ENCODE measurements at regions not wholly inside any gene's neighbourhood (a gene's known extent, or its start where the extent isn't known, plus 50 kb on each side); places are given as distances from the start of the nearest gene placed in this dataset.

DNA sequence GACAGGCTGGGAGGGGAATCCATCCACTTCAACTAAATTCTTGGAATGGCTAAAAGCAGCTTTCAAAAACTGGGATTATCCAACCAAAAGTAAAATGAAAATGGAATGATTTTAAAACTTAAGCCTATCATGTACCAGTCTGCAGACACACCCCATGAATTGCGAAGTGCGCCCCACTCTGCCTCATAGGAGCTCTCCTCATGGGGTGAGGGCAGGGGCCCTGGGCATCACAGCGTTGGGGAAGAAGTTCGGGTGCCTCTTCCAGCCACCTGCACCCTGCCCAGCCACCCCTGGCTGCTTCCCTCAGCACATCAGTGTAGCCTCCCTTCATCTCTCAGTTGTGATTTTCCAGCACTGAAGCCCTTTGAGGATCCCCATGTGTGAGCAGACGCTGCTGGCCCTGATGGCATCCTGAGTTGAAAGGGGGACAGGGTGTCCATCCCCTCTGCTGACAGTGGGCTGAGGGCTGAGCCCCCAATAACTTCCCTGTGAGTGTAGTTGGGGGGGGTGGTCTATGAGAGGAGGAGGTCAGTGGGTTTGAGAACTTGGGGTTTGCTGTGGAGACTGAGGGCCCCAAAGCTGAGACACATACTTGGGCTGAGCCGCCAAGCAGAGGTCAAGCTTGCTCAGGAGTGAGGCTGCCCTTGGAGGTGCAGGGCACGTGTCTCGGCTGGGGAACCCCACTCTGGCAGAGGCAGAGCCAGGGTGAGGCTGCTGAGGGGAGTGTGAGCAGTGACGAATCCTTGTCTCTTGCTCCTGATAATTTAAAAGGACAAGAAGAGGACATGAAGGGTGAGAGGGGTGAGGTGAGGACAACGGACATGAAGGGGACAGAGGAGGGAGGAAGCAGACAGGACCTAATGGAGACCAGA lies 542.1 kb downstream of the TCERG1L start:
- DNase-seq (ENCODE audit: low read depth) = no peak

DNA sequence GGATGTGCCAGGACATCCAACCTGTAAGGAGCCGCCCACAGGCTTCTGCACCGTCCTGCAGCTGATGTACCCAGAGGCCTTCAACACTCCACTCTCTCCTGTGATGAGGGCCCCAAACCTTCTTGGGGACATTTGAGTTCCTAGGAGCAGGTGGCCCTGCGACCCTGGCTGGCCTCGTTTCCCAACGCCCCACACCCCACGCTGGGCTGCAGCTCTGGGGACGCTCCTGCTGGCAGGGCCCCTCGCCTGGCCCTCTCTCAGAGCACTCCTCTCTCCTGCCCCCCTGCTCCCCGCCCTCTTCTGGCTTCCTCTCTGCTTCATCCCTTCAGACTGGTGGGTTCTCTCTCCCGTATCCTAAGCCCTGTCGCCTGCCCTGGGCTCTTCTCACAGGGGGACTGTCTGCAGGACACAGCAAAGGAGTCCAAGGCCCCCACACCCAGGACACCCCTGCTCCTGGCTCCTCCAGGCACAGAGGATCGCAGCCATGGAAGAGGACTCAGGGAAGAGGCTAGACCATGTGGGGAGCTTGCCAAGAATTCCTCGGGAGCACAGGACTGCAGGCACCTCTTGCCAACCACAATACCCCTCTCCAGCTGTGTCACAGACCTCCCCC lies 541.4 kb downstream of the TCERG1L start:
- no peak for DNase-seq (ENCODE audit: low read depth)

DNA sequence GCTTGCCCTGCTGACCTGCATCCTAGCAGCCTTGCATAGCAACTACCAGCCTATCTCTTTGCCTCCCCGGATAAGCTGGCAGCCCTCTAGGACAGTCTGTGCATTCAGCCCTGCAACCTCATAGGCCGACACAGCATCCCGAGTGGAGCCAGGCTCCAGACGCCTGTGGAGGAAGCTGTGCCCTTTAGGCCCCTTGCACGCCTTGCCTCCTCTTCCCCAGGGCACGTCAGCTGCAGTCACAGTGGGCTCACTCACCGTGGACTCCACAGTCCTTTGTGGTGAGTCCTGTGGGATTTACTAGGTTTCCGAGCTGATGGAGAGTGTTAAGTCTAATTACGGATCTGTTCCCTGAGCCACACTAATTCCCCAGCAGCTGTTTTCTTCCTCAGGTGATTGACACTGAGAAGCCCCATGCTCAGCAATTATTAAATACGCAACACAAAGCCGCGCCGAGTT lies 540.0 kb downstream of the TCERG1L start:
- DNase-seq (ENCODE audit: low read depth) = no peak

DNA sequence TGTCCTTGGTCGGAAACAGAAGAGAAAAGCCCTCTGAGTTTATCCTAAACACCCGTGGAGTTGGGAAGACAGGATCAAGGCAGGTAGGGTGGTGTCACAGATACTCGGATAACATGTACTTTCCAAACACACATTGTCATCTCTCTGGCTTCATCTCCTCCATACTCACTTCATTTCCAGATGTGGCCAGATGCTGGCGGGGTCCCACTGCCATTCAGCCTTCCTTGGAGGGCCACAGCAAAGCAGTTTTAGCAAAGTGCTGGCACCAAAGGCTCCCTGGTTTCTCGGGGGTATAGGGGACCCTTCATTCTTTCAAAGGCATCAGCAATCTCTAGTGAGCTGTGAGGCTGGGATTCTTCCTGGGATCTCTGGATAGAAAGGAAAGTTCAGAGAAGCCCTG lies 539.5 kb downstream of the TCERG1L start:
- no peak for DNase-seq (ENCODE audit: low read depth)

DNA sequence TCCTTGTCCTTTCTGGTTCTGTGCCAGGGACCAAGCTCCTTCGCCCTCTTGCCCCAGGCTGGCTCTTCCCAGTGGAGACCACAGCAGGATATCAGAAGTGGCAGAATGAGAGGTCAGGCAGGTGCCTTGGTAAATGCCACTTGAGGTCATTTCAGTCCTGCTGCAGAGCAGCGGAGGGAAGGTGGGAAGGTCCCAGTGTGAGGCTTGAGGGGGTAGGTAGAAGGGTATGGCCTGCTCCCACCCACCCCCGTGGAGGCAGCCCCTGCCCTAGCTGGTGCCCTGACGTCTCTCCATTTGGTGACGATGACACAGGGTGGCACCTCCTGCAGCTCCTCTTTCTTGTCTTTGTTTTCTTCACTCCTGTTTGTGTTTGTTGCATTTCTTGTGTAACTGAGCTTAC lies 538.8 kb downstream of the TCERG1L start:
- no peak for DNase-seq (ENCODE audit: low read depth)

DNA sequence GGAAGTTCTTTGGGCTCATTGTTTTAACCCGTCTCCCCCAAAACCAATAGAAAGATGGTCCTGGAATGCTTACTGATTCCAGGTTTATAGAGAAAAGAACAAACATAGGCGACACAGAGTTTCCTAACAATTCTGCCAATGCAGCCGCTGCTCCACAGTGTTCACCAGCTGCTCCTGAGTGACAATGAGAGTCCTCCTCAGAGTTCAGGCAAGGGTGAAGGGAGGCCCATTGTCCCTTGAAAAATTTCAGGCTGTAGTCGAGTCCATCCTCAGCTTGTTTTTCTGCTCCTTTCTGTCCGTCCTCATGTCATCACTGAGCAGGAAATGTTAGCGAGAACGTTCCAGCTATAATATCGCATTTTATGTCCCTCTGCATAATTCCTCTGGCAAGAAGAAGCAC lies 537.6 kb downstream of the TCERG1L start:
- DNase-seq (ENCODE audit: low read depth) = no peak

DNA sequence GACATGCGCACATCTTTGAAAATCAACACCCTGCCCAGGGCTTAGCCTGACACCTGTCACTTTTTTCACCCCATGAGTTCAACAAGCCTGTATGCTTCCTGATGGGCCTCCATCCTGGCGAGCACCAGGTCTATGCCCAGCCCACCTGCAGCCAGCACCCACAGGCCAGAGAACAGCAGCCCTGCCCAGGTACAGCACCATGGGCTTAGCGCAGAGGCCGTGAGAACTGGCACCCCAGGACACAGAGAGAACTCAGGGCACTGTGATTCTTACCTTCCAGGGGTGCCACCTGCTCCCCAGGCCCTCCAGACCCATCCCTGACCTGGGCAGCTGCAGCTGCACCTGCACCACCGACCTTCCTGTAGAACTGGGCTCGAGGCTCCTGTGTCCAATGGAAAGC lies 536.6 kb downstream of the TCERG1L start:
- no peak for DNase-seq (ENCODE audit: low read depth)

DNA sequence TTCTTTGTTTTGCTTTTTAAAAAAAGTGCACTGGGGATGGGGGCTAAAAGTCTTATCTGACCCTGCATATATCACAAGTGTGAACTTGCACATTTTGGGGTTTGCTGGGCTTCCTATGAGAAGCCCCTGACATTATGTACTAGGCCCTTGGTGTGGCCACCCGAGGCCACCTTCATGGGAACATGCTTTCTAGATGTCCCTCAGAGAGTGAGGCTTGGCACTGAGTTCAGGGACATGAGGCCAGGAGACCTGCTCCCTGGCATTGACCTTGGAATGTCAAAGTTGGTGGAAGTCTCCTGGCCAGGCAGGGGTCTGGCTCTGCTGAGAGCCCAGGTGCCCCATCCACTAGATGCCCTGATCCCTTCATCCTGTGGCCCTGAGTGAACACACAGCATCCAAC lies 536.2 kb downstream of the TCERG1L start:
- no peak for DNase-seq (ENCODE audit: low read depth)

DNA sequence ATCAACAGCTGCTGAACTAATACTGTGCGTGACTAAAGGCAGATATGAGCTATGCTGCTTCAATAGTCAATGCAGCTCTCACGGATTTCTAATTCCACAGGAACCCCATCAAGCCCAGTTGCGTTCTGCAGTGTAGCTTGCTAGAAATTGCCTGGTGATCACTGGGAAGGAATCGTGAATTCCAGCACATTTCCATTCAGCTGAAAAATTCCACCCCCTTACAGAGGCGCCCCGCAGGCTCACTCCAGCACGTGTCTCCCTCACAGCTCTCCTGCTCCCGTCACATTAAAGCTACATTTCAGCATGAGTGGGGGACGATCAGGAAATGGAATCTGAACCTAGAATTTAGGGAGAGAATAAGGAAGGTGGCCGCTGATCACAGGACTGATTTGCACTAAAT lies 534.8 kb downstream of the TCERG1L start:
- DNase-seq (ENCODE audit: low read depth) = no peak

DNA sequence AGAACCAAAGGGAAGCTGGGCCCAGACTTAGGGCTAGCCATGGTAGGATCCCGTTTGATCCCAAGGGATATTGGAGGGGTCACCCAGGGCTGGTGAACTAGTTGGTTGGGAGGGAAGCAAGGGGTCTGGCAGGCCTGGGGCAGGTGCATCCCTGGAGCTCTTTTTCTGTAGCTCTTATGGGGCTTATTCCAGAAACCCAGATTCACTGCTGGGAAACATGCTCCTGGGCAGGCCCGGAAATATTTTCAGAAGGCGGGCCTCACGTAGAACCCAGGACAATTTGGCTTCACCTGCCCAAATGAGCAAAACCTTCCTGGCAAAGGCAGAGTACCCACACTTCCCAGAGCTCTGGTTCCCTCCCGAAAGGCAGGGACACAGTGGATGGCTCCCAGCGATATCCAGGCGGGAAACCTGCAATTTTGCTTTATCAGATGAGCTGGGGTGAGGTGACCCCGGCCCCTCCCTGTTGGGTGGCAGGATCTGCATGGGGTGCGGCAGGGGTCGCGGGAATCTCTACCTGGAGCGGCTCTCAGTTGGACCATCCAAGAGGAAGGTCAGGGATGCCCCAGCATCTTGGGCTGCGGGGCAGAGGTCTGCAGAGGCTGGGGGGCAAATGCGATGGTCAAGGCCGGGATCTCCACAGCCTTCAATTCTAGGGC lies 533.9 kb downstream of the TCERG1L start:
- no peak for DNase-seq (ENCODE audit: low read depth)

DNA sequence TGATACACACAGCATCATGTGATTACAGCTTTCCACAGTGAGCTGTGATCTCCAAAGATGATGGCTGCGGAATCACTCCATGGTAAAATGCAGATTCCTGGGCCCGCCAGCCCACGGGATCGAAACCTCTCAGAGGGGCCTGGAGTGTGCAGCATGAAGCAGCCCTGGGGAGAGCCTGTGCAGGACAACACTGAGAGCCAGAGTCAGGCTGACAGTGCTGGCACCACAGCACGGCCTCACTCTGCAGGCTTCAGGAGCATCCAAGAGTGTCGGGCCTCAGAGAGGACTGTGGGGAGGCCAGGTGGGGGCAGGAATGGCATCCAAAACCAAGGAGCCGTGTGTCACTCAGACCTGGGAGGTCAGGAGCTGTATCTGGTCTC lies 533.4 kb downstream of the TCERG1L start:
- no peak for DNase-seq (ENCODE audit: low read depth)

DNA sequence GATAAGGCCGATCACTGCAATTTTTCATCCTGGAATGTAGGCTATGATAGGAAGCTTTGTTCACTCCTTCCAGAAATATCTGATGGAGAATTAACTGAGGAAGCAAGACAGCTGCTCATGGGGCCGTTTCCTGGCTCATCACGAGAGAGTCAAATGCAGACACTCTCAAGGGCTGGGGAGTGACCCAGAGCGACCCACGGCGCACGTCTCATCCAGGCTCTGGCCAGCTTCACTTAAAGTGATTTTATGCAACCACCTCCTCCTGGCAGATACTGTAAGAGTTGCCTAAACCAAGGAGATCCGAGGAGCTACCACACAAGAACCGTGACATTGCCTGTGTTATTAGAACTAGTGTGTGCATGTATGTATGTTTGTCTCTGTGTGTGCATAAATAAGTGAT lies 530.8 kb downstream of the TCERG1L start:
- DNase-seq (ENCODE audit: low read depth) = no peak

DNA sequence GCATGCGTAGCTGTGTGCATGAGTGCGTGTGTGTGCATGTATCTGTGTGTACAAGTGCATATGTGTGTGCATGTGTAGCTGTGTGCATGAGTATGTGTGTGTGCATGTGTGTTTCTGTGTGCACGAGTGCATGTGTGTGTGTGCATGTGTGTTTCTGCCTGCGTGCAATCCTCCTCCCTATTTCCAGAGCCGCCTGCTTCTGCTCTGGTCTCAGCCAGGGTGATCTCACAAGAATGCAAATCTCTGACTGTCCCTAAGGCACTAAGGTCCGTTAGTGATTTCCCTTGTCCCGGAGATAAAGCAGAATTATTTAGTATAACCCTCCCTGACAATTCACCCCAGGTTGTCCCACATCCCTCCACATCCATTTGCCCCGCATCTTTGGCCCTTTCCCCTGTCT lies 530.3 kb downstream of the TCERG1L start:
- DNase-seq (ENCODE audit: low read depth) = no peak

DNA sequence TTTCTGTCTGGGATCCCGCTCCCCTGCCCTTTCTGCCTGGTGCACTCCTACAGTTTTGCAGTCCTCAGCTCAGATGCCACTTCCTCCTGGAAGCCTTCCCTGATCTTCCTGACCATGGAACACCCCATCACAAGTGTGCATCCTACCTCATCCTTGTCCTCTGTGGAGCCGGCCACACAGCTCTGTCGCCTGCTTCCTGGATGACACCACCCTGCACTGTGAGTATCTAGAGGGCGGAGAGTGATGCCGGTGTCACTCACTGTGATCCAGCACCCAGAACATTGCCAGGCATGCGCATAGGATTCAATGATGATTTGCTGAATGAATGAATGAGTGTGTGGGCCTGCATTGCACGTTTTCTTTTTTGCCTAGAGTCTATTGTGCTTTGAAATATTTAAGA lies 529.9 kb downstream of the TCERG1L start:
- no peak for DNase-seq (ENCODE audit: low read depth)

DNA sequence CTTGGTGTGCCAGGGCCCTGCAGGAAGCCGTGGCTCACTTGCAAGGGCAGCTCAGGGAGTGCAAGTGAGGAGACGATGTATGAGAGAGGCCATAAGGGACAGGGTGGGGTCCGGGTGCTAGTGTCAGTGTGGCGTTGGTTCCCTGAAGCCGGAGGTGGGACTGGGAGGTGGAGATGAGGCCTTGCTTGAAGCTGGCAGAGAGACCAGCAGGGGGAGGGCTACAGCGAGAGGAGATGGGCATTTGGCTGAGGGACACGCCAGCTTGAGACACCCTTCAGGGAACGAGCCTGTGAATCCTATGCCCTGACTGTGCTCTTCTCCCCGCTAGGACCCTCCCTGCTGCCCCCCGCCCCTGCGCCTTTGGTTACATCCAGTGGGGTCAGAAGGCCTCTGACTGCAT lies 529.1 kb downstream of the TCERG1L start:
- DNase-seq (ENCODE audit: low read depth) = no peak

DNA sequence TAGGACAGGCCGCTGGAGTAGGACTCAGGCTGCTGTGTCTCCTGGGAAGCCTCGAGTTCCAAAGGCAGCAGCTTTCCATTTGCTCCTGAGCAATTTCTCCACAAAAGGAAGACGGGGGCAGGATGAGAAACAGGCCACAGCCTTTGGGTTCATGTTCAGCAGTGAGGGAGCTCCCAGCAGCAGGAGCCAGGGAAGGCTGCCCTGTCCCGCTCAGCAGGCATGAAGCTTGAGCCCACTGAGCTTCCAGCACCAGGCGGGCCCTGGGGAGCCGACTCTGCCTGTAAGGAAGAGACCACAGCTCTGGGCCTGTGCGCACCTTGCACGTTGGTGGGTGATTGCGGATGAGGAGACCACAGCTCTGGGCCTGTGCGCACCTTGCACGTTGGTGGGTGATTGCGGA lies 527.2 kb downstream of the TCERG1L start:
- no peak for DNase-seq (ENCODE audit: low read depth)

DNA sequence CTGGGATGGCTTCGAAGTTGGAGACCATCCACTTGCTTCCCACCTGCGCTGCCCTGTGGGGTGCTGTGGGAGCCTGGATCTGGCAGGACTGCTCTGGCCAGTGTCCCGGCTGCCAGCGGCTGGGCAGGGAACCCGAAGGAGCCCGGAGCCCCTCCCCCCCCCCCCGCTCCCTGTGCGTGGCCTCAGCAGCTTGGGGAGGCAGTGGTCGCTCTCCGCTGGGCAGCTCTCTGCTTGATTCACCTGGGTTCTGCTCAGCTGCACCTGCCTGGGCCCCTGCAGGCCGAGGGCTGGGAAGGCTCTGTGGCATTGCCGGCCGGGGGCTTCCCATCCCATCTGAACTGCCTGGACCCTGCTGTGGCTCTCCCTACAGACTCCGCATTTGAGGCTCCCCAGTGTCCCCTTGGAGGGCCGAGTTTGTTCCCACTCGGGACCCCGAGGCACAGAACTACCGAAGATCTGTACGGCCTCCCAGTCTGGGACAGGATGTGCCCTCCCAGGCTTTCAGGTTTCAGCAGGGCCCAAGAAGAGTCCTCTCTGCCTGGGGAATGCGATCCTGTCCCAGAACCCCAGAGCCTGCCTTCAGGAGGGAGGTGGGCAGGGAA lies 525.1 kb downstream of the TCERG1L start:
- DNase-seq (ENCODE audit: low read depth) = no peak

DNA sequence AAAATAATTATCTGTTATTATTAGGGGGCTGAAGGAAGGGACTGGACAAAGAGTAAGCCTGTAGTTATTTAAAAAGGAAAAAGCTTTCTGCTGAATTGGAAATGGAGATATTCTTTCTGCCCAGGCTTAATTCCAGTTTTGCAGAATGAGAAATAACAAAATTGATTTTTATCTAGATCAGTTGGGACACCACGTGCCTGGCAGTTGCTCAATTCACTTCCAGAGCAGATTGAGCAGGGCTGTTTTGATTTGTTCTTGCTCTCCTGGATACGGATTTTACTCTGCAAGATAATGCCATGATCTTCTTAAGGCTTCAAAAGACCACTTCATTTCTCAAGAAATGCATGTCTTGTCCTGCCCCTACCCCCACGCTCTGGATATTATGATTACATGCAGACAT lies 524.3 kb downstream of the TCERG1L start:
- no peak for DNase-seq (ENCODE audit: low read depth)

DNA sequence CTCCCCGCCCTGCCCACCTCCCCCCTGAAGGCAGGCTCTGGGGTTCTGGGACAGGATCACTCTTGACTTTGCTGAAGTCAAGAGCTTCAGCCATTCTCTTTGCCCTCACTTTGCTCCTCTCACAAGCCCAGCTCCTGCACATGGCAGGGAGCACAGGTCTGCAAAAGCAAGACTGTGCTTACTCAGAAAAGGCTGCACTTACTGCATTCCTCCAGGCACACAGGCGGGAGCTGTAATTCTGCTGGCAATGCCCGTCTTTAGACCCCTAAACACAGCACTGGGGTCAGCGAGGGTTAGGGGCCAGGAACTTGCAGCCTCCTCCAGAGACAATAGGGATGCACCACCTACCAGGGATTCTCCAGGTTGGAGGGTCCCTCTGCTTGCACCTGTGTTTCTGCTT lies 523.7 kb downstream of the TCERG1L start:
- no peak for DNase-seq (ENCODE audit: low read depth)

DNA sequence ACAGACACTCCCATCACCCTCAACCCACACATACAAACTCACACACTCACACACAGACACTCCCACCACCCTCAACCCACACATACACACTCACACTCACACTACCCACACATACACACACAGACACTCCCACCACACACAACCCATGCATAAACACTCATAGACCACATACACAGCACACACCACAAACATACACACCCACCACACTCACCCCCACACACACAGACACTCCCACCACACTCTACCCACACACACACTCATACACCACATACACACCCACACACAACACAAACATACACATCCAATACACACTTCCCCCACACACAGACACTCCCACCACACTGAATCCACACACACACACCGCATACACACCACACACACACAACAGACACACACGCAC lies 521.2 kb downstream of the TCERG1L start:
- no peak for DNase-seq (ENCODE audit: low read depth)

DNA sequence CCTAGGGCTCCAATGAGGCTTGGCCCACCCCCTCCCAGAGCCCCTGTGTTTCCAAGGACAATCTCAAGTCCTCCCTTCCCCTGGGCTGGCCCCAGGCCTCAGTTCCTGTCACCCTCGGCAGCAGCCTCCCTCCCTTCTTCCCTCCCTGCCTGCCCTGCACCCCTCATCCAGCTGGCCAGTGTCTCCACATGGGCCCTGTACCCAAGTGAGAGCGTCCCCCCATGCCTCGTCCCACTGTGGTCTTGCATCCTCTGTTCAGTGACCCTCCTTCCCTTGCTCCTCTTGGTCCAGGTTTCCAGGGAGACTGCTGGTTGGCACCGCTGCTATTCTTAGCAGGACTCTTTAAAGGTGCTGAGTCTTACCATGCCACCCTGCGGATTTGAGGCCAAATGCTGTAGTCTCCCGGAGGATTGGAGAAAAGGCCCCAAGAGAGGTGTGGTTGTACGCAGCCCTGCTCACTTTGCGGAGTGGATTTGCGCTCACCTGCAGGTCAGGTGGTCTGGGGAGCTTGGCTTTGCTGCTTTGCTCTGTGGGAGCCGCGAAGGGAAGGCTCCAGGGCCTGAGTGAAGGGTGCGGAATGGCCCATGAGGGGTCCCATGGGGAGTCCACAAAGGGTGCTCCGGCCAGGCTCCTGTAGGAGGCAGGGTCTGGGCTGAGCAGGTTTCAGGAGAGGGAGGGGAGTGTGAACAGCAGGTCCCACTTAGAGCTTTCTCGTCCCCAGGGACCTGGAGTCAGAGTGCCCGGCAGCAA lies 519.2 kb downstream of the TCERG1L start:
- no peak for DNase-seq (ENCODE audit: low read depth)

DNA sequence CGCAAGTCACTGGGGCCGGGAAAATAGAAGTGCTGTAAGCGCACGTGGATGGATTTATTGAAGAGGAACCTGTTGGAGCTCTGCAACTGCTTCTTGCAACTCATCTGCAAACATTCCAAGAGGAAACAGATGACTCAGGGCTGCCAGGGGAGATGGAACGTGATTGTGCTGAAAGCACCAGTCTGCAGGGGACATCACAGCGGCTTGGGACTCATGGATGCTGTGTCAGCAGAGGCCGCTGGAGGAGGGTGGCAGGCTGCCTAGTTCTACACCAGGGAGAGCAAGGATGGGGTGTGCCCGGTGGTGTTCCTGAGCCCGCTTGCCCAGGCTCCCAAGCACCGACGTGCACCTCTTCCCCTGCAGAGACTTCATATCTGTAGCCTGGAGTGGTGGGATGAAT lies 515.7 kb downstream of the TCERG1L start:
- DNase-seq (ENCODE audit: low read depth) = no peak

Data from renal cortical epithelial cell (primary cell).